NB4 (cell line): ENCODE measurements at regions not wholly inside any gene's neighbourhood (a gene's known extent, or its start where the extent isn't known, plus 50 kb on each side); places are given as distances from the start of the nearest gene placed in this dataset.

ENCODE experiments used
- DNase-seq: peaks from one replicate; pipeline ENCODE4 v3.0.0; 2010; ENCODE audit warnings: low read depth
- H3K4me3 ChIP-seq: one replicate; pipeline ENCODE4 v1.5.1; 2011; ENCODE audit warnings: mild to moderate bottlenecking, low read depth, low read length, moderate library complexity
- MAX ChIP-seq: IDR thresholded peaks from 2 replicates; pipeline ENCODE4 v1.6.1; 2011; ENCODE audit warnings: low read depth, low read length
- MYC ChIP-seq: IDR thresholded peaks from 2 replicates; pipeline ENCODE4 v1.6.1; 2011; ENCODE audit warnings: low read depth, low read length
- POLR2A ChIP-seq: IDR thresholded peaks from 2 replicates; pipeline ENCODE4 v1.6.1; 2011; ENCODE audit warnings: mild to moderate bottlenecking; ENCODE audit not compliant: insufficient read length; ENCODE audit errors: extremely low read depth
- TF ChIP-seq, protein P1 (sequence below): IDR thresholded peaks from one replicate; pipeline ENCODE4 v1.5.1; 2012; ENCODE audit warnings: low read depth, low read length

DNA sequence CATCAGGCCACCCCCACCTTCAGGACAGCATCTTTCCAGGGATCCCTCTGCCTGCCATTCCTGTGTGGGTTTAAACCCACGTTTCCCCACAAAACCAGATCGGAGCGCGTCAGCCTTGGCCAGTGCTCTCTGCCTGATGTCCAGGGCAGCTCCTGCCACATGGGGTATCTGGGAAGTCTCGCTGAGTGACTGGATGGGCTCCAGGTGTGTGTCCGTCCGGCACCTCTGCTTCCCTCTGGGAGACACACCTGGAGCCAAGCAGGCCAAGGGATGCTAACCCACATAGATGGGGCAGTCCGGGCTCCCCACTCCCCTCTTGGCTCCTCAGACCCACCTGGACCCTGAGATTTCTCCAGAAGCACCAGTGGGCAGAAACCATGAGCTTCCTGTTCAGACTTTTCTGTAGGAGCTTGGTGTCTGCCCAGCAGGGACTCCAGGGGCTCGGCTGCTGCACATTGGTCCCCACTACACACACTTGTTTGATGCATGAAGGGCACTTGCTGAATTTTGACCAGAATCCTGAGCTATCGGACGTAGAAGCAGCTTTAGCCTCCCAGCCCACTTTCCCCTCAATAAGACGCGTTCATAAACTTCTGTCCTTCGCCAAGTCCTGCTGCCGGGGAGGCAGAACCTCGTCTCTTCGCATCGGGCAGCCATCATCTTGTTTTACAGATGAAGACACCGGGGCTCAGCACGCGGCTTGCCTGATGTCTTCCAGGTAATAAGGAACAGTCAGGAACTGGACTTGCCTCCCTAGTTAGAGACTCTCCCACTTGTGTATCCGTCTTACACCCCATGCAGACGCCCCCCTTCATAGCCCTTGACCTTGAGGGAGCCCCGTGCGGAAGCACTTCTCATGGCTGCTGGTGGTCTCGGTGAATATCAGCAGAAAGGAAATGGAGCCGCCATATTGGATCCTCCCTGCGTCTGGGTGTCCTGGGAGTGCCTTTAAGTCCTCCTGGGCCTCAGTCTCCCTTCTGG is 91.6 kb upstream of the ZNF469 start:
- TF ChIP-seq, protein P1, sequence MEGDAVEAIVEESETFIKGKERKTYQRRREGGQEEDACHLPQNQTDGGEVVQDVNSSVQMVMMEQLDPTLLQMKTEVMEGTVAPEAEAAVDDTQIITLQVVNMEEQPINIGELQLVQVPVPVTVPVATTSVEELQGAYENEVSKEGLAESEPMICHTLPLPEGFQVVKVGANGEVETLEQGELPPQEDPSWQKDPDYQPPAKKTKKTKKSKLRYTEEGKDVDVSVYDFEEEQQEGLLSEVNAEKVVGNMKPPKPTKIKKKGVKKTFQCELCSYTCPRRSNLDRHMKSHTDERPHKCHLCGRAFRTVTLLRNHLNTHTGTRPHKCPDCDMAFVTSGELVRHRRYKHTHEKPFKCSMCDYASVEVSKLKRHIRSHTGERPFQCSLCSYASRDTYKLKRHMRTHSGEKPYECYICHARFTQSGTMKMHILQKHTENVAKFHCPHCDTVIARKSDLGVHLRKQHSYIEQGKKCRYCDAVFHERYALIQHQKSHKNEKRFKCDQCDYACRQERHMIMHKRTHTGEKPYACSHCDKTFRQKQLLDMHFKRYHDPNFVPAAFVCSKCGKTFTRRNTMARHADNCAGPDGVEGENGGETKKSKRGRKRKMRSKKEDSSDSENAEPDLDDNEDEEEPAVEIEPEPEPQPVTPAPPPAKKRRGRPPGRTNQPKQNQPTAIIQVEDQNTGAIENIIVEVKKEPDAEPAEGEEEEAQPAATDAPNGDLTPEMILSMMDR = no peak
- no peak for TF ChIP-seq POLR2A
- no peak overlapping the region for H3K4me3 ChIP-seq
- no peak for DNase-seq

DNA sequence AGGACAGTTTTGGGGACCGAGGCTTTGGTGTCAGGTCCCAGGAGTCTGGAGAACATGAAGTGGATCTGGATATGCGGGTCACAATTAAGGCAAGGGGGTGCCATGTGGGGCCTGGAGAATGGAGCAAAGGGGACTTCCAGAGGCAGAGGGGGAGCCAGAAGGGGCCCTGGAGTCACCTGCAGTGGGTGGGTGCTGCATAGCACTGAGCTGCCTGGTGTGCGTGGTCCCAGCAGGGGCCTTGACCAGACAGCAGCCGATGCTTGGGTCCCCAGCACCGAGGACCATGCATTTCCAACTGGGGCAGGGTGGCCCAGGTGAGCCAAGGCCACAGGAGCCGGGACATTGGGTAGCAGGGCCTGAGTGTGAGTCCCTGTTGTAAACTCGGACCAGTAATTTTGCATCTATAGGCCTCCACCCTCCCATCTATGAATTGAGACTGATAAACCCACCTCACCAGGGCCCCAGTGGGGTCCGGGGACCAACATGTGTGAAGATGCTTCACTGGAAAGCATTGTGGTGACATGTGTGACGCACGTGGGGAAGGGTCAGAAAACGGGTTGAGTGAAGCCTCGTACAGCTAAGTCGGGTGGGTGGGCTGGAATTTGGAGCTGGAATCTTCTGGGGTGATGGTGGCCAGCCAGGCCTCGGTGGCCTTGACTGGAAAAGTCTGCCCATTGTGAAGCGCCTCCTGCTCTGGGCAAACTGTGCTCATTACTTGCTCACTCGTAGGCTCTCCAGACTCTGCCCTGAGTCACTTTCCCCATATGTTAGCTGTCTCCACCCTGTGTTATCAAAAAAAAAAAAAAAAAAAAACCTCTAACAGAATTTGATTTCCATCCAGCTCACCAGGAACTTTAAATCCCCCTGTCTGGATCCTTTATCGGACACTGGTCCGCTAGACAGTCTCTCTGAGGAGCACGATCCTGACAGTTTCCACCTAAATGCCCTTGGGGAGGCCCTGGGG is 90.5 kb upstream of the ZNF469 start:
- TF ChIP-seq, protein P1 = no peak
- no peak for TF ChIP-seq MYC
- TF ChIP-seq MAX = no peak
- TF ChIP-seq POLR2A = no peak
- no peak overlapping the region for H3K4me3 ChIP-seq
- DNase-seq = no peak

- no peak overlapping the region for H3K4me3 ChIP-seq
- TF ChIP-seq POLR2A (no peak), MYC (no peak), MAX (no peak)
- TF ChIP-seq, protein P1 = no peak
- DNase-seq = no peak
These were observed 89.7 kb upstream of the ZNF469 start for GRCh38 chr16:88293097-88293496.

- H3K4me3 ChIP-seq = no peak overlapping the region
- DNase-seq = no peak
- no peak for TF ChIP-seq MAX
- TF ChIP-seq POLR2A = no peak
- TF ChIP-seq, protein P1 = no peak
- TF ChIP-seq MYC = no peak
These were observed 86.9 kb upstream of the ZNF469 start for GRCh38 chr16:88295671-88296436.

GRCh38 chr16:88296437-88297177 is 86.2 kb upstream of the ZNF469 start:
- TF ChIP-seq POLR2A (no peak), MAX (no peak), MYC (no peak)
- TF ChIP-seq, protein P1 = no peak
- DNase-seq = no peak
- no peak overlapping the region for H3K4me3 ChIP-seq
